ENCODE measurements at regions not wholly inside any gene's neighbourhood (a gene's known extent, or its start where the extent isn't known, plus 50 kb on each side); places are given as distances from the start of the nearest gene placed in this dataset.

- TF ChIP-seq CTCF (conservative IDR thresholded peaks at IDR 0.05 in 1 of 2, IDR thresholded peaks at IDR 0.05 in 1 of 2; ENCODE audit: low read depth in 1 of 2, low read length in 2 of 2) (no peak), EZH2 (IDR thresholded peaks at IDR 0.05; ENCODE audit: low read length, missing control alignments) (no peak)
Measured at GRCh38 chr4:123557857-123558536, 161.4 kb downstream of the SPRY1 start.

Measured in fibroblast of lung (primary cell).